GM13976 (cell line): ENCODE measurements at regions not wholly inside any gene's neighbourhood (a gene's known extent, or its start where the extent isn't known, plus 50 kb on each side); places are given as distances from the start of the nearest gene placed in this dataset.

Experiments used
- DNase-seq: peaks from one replicate; pipeline ENCODE4 v3.0.0; 2012; ENCODE audit warnings: low spot score
- CTCF ChIP-seq: IDR thresholded peaks from 2 replicates; pipeline ENCODE4 v1.5.1; 2012; ENCODE audit warnings: borderline replicate concordance, mild to moderate bottlenecking; ENCODE audit not compliant: insufficient read depth; ENCODE audit errors: extremely low read depth, missing control alignments, control extremely low read depth
- in situ Hi-C: fragments of 300-500 bp; cut with MboI; formaldehyde crosslinking; loops from one replicate; pipeline ENCODE4 v1.12.0; 2022; ENCODE audit warnings: low sequenced_read_pairs, mixed read lengths, inconsistent platforms; ENCODE audit not compliant: unreplicated experiment

DNA sequence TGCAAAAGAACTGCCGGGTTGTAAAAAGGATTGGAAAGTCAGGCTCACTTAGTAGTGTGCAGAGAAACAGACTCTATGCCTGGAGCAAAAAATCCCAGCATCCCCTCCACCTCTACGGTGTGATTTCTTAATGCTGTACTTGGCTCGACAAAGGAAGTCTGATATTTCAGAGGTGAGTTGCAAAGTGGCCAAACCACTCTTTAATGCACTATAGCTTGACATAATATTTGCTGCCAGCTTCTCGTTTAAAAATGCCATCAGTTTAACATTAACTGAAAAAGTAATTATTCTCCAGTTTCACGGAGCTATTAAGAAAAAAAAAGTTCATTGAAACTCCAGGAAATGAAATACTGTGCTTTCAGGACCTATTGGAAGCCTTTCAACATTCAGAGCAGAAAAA, 448.3 kb upstream of the ZFP42 start:
- no peak for TF ChIP-seq CTCF
- DNase-seq = no peak
- in situ Hi-C loops = no loop called here

- in situ Hi-C loops = no loop called here
- no peak for DNase-seq
- no peak for TF ChIP-seq CTCF
Observed at GRCh38 chr4:187550256-187550950, 445.2 kb upstream of the ZFP42 start.

GRCh38 chr4:187552781-187553180, 442.8 kb upstream of the ZFP42 start:
- in situ Hi-C loops = no loop called here
- DNase-seq = no peak
- TF ChIP-seq CTCF = no peak

DNA sequence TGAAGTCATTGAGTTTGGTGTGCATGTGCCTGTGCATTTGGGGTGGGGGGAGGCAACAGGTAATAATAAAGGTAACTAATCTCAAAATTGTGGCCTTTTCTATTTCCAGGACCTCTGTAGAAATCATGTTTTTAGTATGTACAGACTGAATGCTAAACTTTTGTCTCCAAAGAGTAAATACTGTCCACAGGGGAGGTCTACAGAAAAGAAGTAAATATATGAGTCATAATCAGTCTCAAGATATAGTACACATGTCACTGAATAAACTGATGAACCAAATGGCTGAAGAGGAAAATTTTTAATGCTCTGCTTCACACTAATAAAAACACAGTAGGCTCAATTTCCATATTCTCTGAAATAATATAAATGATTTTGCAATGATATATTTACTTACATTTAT, 440.4 kb upstream of the ZFP42 start:
- in situ Hi-C loops = no loop called here
- TF ChIP-seq CTCF = no peak
- no peak for DNase-seq

GRCh38 chr4:187558391-187558790, 437.2 kb upstream of the ZFP42 start:
- in situ Hi-C loops = no loop called here
- no peak for TF ChIP-seq CTCF
- no peak for DNase-seq

DNA sequence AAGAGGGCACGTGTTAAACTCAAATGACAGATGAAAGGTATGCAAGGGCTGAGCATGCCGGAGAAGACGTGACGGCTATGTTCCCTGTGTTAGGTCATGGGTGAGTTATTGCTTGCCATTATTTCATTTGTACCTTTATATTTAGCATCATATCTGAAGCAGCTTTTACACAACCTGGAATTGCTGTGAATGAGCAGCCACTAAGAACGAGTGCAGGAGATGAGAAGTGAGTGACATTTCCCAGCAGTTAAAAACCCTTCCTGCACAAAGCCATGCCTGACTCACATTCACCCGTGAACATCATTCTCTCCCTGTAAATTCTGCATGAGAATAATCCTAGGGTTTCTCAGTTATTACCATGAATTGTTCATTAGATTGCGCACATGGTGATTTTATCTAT, 433.2 kb upstream of the ZFP42 start:
- TF ChIP-seq CTCF = no peak
- in situ Hi-C loops = no loop called here
- no peak for DNase-seq
